AML-193 (cell line): ENCODE measurements at regions not wholly inside any gene's neighbourhood (a gene's known extent, or its start where the extent isn't known, plus 50 kb on each side); places are given as distances from the start of the nearest gene placed in this dataset.

Experiments
- DNase-seq, 2 experiments: peaks; one replicate each; lab custom pipeline; 2025; lab: John Stamatoyannopoulos, UW

GRCh38 chr13:26456650-26457049 lies 100.8 kb upstream of the WASF3 start:
- no peak for DNase-seq

DNA sequence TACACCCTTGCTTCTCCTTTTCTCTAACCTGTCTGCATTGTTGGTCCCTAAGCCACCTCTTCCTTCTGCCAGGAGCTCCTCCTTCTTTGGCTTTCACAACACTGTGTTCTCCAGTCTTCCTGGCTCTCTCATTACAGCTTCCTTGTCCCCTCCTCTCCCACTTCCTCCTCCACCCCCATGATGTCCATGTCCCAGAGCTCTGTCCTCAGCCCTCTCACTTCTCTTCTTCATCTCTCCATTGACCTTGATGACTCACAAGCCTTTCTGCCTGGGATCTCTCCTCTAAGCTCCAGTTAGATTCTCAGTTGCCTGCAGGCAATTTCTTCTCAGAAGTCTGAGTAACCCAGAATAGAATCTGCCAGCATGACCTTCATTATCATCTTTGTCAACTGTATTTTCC lies 100.3 kb upstream of the WASF3 start:
- peak in 1 of 2 experiments; percentile 27 for DNase-seq

- no peak for DNase-seq
Measured at GRCh38 chr13:26458196-26458749, 99.2 kb upstream of the WASF3 start.

- DNase-seq = no peak
Measured at GRCh38 chr13:26459276-26460131, 98.0 kb upstream of the WASF3 start.

GRCh38 chr13:26460648-26461047 lies 96.8 kb upstream of the WASF3 start:
- DNase-seq = no peak

DNA sequence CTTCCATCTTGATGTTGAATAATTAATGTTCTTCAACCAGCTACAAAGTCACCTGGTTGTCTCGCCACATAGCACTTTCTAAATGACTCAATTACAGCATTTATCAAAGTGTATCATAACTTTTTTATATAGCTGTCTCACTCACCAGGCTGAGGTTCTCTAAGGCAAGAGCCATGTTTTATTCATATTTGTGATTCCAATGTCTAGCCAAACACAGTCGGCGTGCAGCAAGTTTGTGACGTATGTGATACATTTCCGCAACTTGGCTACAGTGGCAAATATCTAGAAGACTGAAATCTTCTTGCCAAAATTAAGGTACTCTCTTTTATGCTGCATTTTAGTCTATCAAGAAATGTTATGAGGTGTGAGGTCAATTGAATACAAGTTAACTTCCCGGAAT lies 94.2 kb upstream of the WASF3 start:
- no peak for DNase-seq

- no peak for DNase-seq
Measured at GRCh38 chr13:26463848-26464247, 93.6 kb upstream of the WASF3 start.

DNA sequence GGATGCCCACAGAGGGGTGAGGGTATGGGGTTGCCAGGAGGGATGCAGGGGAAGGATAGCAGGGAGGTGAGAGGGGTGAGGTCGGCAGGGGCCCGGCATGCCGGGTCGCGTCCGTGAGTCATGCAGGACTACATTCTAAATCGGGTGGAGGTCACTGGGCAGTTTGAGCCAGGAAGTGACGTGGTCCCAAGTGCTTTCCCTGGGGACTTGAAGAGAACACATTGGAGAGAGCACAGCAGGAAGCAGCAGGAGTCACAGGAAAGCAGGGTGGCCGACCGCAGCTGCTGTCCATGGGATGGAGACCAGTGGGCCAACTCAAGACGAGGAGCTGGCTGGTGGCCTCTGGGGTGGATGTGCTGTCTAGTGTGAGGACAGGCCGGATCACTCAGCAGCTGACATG lies 92.0 kb upstream of the WASF3 start:
- DNase-seq = no peak

DNA sequence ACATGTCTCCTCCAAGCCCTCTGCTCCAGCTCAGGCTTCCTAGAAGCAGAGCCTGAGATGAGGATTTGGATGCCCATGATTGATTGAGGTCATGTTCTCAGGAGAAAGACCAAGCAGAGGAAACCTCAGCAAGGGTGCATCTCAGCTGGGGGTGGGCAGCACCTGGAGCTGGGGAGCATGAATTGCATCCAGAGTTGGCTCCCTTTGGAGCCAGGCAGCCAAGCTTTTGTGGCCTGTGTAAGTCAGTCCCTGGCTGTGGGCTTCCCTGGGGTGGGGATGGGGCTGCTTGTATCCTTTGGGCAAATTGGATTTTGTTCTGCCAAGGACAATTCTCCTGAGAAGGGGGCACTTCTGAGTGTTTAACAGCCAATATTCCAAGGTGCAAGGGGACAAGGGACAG lies 91.5 kb upstream of the WASF3 start:
- no peak for DNase-seq

- no peak for DNase-seq
Measured at GRCh38 chr13:26468265-26468801, 89.2 kb upstream of the WASF3 start.

- DNase-seq = no peak
Measured at GRCh38 chr13:26469602-26470001, 87.9 kb upstream of the WASF3 start.

DNA sequence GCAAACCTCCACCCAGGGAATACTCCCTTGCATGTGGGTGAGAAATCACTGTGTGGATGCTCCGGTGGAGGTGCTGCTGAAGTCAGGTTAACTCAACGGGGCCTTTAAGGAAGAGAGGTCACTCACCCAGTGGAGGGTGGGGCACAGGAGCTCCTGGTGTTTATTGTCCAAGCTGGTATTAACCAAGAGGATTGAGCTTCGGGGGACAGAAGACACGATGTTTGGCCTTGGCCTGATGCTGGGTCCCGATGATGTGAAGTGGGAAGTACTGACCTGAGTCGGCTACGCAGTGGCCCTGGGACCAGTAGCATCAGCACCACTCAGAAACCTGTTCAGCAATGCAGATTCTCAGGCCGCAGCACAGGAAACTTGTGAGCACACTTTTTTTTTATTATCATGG lies 85.7 kb upstream of the WASF3 start:
- no peak for DNase-seq

DNA sequence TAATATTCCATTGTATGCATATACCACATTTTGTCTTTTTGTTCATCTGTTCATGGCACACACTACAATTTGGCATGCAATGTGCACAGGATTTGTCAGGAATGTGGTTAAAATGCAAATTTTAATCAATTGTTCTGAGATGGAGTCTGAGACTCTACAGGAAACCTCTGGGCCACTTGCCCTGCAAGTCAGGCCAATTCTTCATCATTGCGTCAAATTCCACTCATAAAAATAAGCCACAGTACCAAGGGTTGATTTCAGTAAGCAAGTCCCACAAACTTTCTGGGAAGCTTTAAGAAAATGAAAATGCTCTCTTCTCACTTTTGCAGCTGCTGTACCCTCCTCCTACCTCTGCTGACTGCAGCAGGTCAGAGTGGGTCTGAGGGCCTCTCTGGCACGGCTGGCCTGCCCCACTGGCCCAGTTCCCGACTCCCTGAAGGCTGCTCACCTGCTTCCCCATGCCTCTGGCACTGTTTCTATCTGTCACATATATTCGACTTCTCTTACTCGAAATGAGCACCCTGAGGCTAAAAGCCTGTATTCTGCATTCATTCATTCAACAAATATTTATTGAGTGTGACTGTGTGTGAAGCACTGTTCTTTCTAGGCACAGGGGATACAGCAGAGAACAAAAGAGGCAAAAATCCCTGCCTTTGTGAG lies 83.8 kb upstream of the WASF3 start:
- no peak for DNase-seq

DNA sequence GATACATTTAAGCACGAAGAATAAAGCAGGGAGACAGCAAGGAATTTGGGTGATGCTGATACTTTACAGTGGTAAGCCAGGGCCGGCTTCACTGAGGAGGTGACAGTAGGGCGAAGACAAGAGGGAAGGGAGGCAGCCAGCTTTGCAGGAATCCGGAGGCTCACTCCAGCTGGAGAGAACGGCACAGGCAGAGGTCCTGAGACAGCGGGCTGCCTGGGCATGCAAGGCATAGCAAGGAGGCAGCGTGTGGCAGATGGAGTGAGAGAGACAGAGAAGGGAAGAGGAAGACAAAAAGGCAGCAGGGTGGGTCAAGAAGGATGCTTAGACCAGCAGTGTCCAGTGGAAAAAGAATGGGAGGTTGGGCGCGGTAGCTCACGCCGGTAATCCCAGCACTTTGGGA lies 83.2 kb upstream of the WASF3 start:
- no peak for DNase-seq

DNA sequence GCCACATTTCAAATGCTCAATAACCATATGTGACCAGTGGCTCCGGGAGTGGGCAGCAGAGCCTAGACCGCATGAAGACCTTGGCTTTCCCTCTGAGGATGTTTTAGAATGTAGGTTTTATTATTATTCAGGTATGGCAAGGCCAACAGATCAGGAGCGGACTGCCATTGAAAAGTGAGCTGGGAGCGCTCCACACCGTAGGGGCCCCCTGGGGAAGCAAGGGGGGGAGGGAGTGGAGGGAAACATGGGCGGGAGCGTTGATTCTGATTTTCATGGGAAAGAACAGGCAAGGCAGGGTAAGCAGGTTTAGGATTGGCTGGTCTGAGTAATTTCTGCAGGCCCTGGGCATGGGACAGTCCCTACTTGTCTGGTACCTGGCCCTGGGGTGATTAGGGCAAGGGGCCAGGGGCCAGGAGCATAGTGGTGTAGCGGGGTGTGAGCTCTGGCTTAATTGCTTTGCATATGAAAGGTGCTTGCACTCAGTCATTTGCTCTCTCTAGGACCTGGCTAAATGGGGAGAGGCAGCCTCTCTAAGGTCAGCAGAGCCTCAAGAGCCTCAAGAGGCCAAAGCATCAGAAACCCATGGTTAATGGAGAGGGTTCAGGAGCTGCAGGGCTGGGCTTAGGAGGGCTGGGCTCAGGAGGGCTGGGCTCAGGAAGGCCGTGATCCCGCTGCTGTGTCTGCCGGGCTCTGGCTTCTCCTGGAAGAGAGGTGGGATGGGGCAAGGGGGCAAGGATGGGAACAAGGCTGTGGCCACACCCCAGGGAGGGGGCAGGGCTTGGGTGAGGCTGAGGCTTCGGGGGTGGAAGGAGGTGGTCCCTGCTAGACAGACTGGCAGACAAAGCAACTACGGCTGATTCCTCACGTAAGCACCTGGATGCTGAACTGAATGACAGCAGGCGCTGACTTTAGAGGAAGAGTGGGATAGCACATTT lies 82.0 kb upstream of the WASF3 start:
- DNase-seq = no peak

DNA sequence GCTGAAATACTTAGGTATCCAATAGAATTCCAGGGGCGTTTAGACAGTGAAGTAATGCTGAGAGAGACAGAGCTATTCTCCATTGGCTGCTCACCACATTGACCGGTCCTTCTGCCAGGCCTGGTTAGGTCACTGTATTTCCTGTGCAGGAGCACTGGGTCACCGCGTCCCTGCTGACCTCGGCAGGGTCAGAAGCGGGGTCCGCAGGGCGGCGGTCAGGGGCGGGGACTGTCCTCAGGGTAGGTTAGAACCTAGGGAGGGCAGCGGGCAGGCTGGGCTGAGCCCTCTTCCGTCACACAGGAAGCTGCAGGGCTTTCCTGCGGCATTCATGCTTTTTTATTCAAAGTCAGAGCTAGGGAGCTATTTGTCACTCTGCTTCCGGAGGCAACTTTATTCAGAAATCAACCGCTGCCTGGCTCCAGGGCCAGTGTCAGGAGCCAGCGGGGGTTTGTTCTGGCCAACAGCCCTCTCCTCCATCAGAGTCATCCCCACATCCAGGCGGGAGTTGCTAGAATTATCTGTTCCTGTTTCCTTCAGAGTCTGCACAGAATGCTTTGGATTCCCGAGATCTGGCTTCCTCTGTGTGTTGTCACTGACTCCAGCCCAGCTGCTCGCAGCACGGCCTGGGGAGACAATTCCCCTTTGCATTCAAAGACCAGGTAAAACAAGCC lies 81.2 kb upstream of the WASF3 start:
- no peak for DNase-seq

DNA sequence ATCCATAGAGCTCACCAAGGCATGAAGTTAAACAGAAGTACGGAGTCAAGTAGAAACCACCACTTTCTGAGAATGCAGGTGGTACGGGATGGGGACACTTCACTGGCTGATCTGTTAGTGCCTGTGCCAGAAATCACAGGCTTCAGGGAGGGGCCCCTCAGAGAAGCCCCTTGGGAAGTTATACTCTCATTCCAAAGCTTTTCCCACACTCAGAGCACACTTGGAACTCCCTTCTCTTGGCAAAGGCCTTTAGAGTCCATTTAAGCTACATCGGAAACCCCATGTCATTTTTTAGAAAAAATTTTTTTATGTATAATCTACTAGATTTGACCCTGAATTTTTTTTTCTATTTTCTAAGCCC lies 80.7 kb upstream of the WASF3 start:
- DNase-seq = no peak

- no peak for DNase-seq
Measured at GRCh38 chr13:26477681-26478080, 79.8 kb upstream of the WASF3 start.

DNA sequence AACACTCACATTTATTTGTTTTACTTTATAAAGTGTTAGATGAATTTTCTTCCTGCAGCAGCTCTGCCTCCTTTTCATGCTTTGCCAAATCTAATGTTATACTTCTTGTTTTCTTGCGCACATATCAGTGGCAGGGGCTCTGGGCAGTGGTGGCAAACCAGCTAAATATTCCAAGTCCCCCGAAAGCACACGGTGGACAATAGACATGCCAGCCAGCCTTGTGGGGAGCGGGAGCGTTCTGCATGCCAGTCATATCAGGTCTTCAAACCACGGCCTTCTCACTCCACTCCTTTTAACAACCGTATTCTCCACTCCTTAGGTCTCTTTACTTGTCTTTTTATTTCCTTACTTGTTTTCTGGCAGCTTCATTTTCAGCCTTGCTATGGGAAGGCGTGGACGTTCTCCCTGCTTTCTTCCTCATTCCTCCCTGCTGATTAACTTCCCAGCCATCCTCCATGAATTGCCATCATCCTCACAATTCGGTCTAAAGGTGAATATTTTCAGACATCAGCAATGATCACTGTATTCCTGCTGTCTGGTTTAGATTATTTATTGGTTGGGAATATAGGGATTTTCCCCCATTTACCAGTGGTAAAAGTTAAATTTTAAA lies 77.1 kb upstream of the WASF3 start:
- no peak for DNase-seq

- peak; percentile 68 to 78 for DNase-seq
Measured at GRCh38 chr13:26482451-26483197, 74.9 kb upstream of the WASF3 start.
